PFSK-1 (cell line): ENCODE measurements at regions not wholly inside any gene's neighbourhood (a gene's known extent, or its start where the extent isn't known, plus 50 kb on each side); places are given as distances from the start of the nearest gene placed in this dataset.

Experiments
- FOXP2 ChIP-seq: optimal IDR thresholded peaks from 2 replicates; pipeline ENCODE3; 2011; ENCODE audit warnings: borderline replicate concordance, control low read depth, inconsistent platforms; ENCODE audit not compliant: insufficient read depth; ENCODE audit errors: extremely low read length, extremely low read depth
- POLR2AphosphoS5 ChIP-seq: IDR thresholded peaks from 2 replicates; pipeline ENCODE4 v1.6.1; 2012; ENCODE audit warnings: low read depth, mild to moderate bottlenecking, control low read depth, low read length, moderate library complexity
- REST ChIP-seq, 2 experiments: IDR thresholded peaks; 2 replicates each; pipeline versions ENCODE4 v1.6.1 to v1.8.0; 2011 to 2012; ENCODE audit warnings: low read depth in 2 of 2, low read length in 2 of 2, control low read depth in 1 of 2, inconsistent platforms in 1 of 2, mild to moderate bottlenecking in 1 of 2, moderate library complexity in 1 of 2; ENCODE audit not compliant: insufficient read depth in 1 of 2
- SIN3A ChIP-seq: IDR thresholded peaks from 2 replicates; pipeline ENCODE4 v1.6.1; 2012; ENCODE audit warnings: mild to moderate bottlenecking, low read length, moderate library complexity, borderline replicate concordance; ENCODE audit not compliant: insufficient read depth
- TAF1 ChIP-seq: IDR thresholded peaks from 2 replicates; pipeline ENCODE4 v1.6.1; 2012; ENCODE audit warnings: low read length, control low read depth, borderline replicate concordance; ENCODE audit not compliant: insufficient read depth

GRCh38 chr12:65570451-65571130 lies 253.7 kb upstream of the HMGA2 start:
- TF ChIP-seq TAF1 (no peak), SIN3A (no peak), REST (IDR thresholded peaks at IDR 0.05; ENCODE audit: insufficient read depth in 1 of 2, low read depth in 2 of 2, low read length in 2 of 2) (no peak), POLR2AphosphoS5 (no peak), FOXP2 (no peak)

DNA sequence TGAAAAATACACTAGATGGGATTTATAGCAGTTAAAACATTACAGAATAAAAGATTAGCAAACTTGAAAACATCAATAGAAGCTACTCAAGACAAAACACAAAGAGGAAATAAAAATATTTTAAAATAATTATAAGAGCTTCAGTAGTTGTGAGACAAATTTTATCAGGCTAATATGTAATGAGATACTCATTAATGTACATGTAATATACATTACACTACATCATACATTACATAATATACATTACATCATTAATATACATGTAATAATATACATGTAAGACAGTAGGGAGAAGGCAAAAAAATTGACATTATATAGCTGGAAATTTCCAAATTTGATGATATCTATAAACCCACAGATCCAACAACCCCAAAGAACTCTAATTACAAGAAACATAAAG lies 249.4 kb upstream of the HMGA2 start:
- TF ChIP-seq SIN3A, result no peak
- no peak for TF ChIP-seq POLR2AphosphoS5
- no peak for TF ChIP-seq FOXP2
- no peak for TF ChIP-seq REST (IDR thresholded peaks at IDR 0.05; ENCODE audit: insufficient read depth in 1 of 2, low read depth in 2 of 2, low read length in 2 of 2)

DNA sequence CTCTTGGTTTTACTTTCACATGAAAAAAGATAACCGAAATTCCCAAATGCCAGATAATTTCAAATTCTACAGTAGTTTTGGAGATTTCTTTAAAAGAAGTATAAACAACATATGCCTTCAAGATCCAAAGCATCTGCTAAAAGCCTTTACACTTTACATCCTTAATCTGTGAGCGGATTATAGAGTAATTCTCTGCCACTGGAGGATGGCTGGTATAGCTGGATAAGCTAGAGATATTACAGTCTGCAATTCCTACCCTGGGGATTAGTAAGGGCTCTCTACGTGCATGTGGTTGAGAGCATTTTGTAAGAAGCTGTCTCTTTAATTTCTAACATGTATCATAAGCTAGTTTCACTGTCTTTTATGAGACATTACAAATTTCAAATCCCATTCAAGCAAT lies 240.3 kb upstream of the HMGA2 start:
- TF ChIP-seq REST (IDR thresholded peaks at IDR 0.05; ENCODE audit: insufficient read depth in 1 of 2, low read depth in 2 of 2, low read length in 2 of 2) (no peak), POLR2AphosphoS5 (no peak), SIN3A (no peak), FOXP2 (no peak), TAF1 (no peak)

- TF ChIP-seq SIN3A (no peak), FOXP2 (no peak), REST (IDR thresholded peaks at IDR 0.05; ENCODE audit: insufficient read depth in 1 of 2, low read depth in 2 of 2, low read length in 2 of 2) (no peak), POLR2AphosphoS5 (no peak), TAF1 (no peak)
These were observed 238.4 kb upstream of the HMGA2 start for GRCh38 chr12:65585648-65586602.
